DMS 273 (cell line): ENCODE measurements at regions not wholly inside any gene's neighbourhood (a gene's known extent, or its start where the extent isn't known, plus 50 kb on each side); places are given as distances from the start of the nearest gene placed in this dataset.
"Not testable (repeated sequence)": the region's sequence is repeated elsewhere in the genome, so short reads cannot be mapped to it uniquely, and the experiment has no call there.

Experiments used
- DNase-seq: peaks from one replicate; lab custom pipeline; 2025; ENCODE audit not compliant: unreplicated experiment; lab: John Stamatoyannopoulos, UW

- DNase-seq = no peak
Measured at GRCh38 chr19:20388706-20389225, 176.8 kb downstream of the ZNF737 start.

GRCh38 chr19:20385061-20385460 lies 180.5 kb downstream of the ZNF737 start:
- no peak for DNase-seq

- no peak for DNase-seq
Measured at GRCh38 chr19:20371911-20372310, 193.7 kb downstream of the ZNF737 start.

- DNase-seq = not testable (repeated sequence)
Measured at GRCh38 chr19:20371304-20371703, 194.3 kb downstream of the ZNF737 start.

GRCh38 chr19:20367811-20368294 lies 197.7 kb downstream of the ZNF737 start:
- DNase-seq = peak; percentile 85

- DNase-seq = peak; percentile 2
Measured at GRCh38 chr19:20365146-20365545, 198.1 kb downstream of the ZNF486 start.

- DNase-seq = peak; percentile 26
Measured at GRCh38 chr19:20359933-20360720, 193.1 kb downstream of the ZNF486 start.

- not testable (repeated sequence) for DNase-seq
Measured at GRCh38 chr19:20358841-20359465, 191.9 kb downstream of the ZNF486 start.

- no peak for DNase-seq
Measured at GRCh38 chr19:20357921-20358320, 190.9 kb downstream of the ZNF486 start.

- no peak for DNase-seq
Measured at GRCh38 chr19:20351244-20351643, 184.2 kb downstream of the ZNF486 start.

GRCh38 chr19:20349206-20349605 lies 182.2 kb downstream of the ZNF486 start:
- DNase-seq = no peak

- DNase-seq = no peak
Measured at GRCh38 chr19:20339444-20339843, 172.4 kb downstream of the ZNF486 start.

- no peak for DNase-seq
Measured at GRCh38 chr19:20334760-20335159, 167.7 kb downstream of the ZNF486 start.

GRCh38 chr19:20333508-20333907 lies 166.5 kb downstream of the ZNF486 start:
- no peak for DNase-seq

- peak; percentile 12 for DNase-seq
Measured at GRCh38 chr19:20325151-20325550, 158.1 kb downstream of the ZNF486 start.

GRCh38 chr19:20321139-20321763 lies 154.2 kb downstream of the ZNF486 start:
- no peak for DNase-seq

- peak; percentile 24 for DNase-seq
Measured at GRCh38 chr19:20320191-20320590, 153.2 kb downstream of the ZNF486 start.

- DNase-seq = no peak
Measured at GRCh38 chr19:20318616-20319015, 151.6 kb downstream of the ZNF486 start.

GRCh38 chr19:20315543-20315942 lies 148.5 kb downstream of the ZNF486 start:
- no peak for DNase-seq

GRCh38 chr19:20313894-20314293 lies 146.9 kb downstream of the ZNF486 start:
- DNase-seq = no peak

- no peak for DNase-seq
Measured at GRCh38 chr19:20307127-20307526, 140.1 kb downstream of the ZNF486 start.

- DNase-seq = not testable (repeated sequence)
Measured at GRCh38 chr19:20296314-20296713, 129.3 kb downstream of the ZNF486 start.
